Fibroblast of villous mesenchyme (primary cell): ENCODE measurements at regions not wholly inside any gene's neighbourhood (a gene's known extent, or its start where the extent isn't known, plus 50 kb on each side); places are given as distances from the start of the nearest gene placed in this dataset.
"Not testable (repeated sequence)": the region's sequence is repeated elsewhere in the genome, so short reads cannot be mapped to it uniquely, and the experiment has no call there.

Experiments
- DNase-seq: peaks from one replicate; pipeline ENCODE4 v3.0.0-alpha.2; 2010; ENCODE audit warnings: low read depth
- H3K4me3 ChIP-seq: 2 replicates; pipeline ENCODE4 v1.5.1; 2011; ENCODE audit warnings: low read depth, mild to moderate bottlenecking, low read length
- TF ChIP-seq, protein P1 (sequence below): IDR thresholded peaks from 2 replicates; pipeline ENCODE4 v1.5.1; 2012; ENCODE audit warnings: low read depth, mild to moderate bottlenecking, low read length; ENCODE audit not compliant: insufficient read depth

DNA sequence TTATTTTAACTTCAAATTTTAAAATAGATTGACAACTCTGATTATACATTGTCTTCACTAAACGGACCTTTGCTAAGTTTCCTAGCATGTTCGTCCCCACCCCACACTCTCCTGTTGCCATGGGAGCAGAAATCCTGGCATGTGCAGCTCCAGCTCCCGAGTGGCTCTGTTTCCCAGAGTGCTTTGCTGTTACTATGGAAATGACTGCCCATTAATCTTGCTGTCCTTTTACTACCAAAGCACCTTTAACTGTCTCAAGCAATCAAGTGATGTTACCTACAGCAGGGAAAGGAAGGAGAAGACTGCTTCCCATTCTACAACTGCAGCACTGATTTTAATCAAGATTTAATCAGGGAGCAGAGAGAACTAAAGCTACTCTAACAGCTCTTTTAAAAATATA lies 212.0 kb upstream of the KIF2A start:
- TF ChIP-seq, protein P1, sequence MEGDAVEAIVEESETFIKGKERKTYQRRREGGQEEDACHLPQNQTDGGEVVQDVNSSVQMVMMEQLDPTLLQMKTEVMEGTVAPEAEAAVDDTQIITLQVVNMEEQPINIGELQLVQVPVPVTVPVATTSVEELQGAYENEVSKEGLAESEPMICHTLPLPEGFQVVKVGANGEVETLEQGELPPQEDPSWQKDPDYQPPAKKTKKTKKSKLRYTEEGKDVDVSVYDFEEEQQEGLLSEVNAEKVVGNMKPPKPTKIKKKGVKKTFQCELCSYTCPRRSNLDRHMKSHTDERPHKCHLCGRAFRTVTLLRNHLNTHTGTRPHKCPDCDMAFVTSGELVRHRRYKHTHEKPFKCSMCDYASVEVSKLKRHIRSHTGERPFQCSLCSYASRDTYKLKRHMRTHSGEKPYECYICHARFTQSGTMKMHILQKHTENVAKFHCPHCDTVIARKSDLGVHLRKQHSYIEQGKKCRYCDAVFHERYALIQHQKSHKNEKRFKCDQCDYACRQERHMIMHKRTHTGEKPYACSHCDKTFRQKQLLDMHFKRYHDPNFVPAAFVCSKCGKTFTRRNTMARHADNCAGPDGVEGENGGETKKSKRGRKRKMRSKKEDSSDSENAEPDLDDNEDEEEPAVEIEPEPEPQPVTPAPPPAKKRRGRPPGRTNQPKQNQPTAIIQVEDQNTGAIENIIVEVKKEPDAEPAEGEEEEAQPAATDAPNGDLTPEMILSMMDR = no peak
- peak; percentile 24 for DNase-seq
- H3K4me3 ChIP-seq = peak overlapping the region; percentile 29

- TF ChIP-seq, protein P1 = no peak
- no peak overlapping the region for H3K4me3 ChIP-seq
- no peak for DNase-seq
Measured at GRCh38 chr5:62097361-62097760, 208.6 kb upstream of the KIF2A start.

DNA sequence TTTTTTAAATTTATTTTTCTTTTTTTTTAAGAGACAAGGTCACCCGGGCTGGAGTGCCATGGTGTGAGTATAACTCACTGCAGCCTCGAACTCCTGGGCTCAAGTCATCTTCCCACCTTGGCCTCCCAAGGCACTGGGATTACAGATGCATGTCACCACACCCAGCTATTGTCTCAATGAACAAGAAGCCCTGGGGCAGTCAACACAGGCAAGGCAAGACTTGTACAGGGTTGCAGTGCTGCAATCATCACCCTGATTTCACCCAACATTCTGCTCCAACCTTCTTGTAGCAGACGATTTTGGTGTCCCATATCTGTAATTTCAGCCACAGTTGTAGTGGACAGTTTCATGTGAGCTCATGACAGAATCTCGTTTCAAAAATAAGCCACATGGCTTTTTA lies 205.8 kb upstream of the KIF2A start:
- no peak overlapping the region for H3K4me3 ChIP-seq
- no peak for DNase-seq
- TF ChIP-seq, protein P1 = no peak

DNA sequence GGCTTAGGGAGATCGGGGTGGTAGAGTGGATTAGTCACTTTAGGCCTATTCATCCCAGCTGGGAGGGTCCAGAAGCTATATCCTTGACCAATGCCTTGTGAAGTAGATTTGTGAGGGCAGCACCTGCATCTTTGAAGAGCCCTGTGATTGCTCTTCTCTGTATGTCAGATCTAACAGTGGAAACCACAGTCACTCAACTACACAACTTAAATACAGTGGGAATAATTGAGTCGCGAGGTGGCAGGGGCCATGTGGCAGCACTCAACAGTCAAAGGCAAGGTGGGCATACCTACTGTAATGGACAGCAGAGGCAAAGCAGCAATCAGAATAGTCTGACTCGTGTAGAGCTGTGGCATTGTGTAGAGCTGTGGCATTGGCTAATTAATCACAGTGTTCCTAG lies 202.1 kb upstream of the KIF2A start:
- not testable (repeated sequence) for H3K4me3 ChIP-seq, DNase-seq

GRCh38 chr5:62111428-62111827 lies 194.6 kb upstream of the KIF2A start:
- DNase-seq = no peak
- TF ChIP-seq, protein P1 = no peak
- no peak overlapping the region for H3K4me3 ChIP-seq

DNA sequence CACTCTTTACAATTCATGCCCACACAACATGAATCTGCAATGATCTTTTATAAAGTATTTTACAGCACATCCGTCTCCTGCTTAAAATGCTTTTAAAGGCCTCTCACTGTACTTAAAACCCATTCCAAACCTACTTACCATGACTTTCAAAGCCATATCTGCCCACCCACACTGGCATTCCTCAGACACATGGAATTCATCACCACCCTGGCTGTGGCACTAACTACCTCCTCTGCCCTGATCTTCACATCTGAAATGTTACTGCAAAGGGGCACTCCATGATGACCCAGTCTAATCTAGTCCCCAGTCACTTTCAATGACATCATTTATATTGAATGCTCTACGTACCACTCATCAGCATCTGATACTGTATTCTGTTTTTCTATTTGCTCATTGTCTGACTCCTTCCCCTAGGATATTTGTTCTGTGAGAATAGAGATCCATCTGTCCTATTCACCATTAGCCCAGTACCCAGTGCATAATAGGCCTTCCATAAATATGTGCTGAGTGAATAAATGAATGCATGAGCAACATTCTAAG lies 193.2 kb upstream of the KIF2A start:
- TF ChIP-seq, protein P1 = no peak
- DNase-seq = no peak
- H3K4me3 ChIP-seq = no peak overlapping the region

- peak; percentile 16 for DNase-seq
- TF ChIP-seq, protein P1 = no peak
- H3K4me3 ChIP-seq = no peak overlapping the region
Measured at GRCh38 chr5:62115014-62115413, 191.0 kb upstream of the KIF2A start.
